Activated CD4-positive, alpha-beta T cell treated with anti-CD3 and anti-CD28 coated beads, Interleukin-2, amount 50 U/mL, for 16 hours (primary cell): ENCODE measurements at regions not wholly inside any gene's neighbourhood (a gene's known extent, or its start where the extent isn't known, plus 50 kb on each side); places are given as distances from the start of the nearest gene placed in this dataset.

Source experiments
- DNase-seq: peaks from one replicate; pipeline ENCODE4 v3.0.0-alpha.2; 2020

DNA sequence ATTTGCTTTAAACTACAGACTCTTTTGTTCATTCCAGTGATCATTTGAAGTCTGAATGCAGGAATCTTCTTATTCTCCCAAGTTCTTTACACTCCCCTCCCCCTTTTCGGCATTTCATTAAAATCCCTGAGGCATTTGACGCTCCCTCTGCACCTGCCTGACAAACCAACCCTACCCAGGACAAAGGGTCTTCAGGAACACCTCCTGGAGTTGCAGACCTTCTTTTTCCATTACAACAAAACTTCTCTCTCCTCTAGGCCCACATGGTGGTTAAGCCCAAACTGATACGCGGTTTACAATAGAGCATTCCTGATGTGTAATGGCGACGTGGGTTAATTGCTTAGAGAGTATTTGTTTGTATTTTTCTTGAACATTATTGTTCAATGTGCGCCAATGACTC is 367.4 kb downstream of the FBXO15 start:
- no peak for DNase-seq

DNA sequence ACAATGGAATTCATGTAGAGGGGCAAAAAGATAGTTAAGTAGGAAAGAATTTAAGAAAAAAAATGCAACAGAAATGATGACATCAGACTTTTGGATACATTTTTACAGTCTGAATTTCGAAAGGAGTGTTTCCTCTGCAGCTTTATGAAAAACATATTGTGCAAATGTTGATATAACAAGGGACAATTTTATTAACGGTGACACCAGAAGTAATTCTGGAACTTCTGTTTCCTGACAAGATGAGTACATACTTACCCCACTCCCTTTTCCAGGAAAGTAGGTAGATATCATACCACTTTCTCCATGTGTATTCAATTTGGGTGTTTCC is 369.6 kb downstream of the FBXO15 start:
- no peak for DNase-seq

DNA sequence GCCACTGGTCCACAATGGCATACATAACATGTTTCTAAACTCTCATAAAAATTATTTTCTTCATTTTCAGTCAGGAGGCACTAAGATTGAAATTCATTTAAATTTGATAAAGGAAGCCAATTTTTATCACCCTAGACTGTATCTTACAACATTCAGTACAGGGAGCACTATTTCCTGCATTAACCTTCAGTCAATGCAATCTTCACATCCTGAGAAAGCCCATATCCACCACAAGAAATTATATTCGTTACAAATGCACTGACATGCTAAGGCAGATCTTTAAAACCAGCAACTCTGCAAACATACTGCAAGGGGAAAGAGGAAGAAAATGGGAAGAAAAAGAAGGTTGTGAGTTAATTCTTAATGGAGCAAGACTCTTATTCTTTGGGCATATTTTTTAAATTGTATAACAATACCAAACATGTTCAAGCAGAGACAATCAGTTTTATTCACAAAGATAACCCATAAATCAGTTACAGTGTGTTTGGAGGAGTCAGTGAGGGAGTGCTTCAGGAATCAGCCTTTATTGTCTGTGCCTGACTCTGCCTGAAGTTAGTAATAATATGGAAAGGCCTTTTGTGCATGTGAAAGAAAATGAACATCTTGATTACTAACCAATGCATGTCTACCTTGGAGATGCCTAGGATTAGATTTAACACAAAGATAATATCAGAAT is 370.1 kb downstream of the FBXO15 start:
- no peak for DNase-seq

DNA sequence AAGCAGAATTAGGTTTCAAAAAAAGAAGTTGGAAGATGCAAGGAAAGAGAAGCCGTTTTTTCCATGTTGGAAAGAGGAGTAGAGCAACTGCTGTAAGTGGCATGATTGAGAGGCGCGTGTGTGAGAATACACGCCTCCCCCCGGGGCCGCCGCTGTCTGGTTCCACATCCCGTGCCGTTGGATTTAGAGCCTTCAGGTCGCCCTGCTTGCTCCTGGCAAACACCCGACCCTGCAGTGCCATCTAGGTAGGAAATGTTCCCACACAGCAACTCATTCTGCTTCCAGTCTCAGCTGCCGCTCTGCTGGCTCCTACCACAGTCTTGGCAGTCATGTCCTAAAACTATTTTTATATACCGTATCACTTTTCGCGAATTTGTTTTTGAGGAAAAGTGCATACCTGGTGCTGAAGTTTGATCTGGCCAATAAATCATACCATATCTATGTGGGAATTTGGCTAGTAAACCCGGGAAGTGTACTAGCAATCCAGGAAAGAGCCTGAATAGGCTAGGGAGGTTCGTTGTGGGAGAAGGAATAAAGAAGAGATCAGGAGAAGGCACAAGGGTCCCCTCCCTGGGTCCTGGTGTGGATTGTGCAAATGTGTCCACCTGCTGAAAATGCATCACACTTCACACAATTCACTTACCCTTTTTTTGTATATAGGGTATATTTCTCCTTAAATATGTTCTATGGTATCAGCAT is 372.7 kb downstream of the FBXO15 start:
- no peak for DNase-seq

- DNase-seq = no peak
These were observed 379.6 kb downstream of the FBXO15 start for GRCh38 chr18:73768043-73768442.

DNA sequence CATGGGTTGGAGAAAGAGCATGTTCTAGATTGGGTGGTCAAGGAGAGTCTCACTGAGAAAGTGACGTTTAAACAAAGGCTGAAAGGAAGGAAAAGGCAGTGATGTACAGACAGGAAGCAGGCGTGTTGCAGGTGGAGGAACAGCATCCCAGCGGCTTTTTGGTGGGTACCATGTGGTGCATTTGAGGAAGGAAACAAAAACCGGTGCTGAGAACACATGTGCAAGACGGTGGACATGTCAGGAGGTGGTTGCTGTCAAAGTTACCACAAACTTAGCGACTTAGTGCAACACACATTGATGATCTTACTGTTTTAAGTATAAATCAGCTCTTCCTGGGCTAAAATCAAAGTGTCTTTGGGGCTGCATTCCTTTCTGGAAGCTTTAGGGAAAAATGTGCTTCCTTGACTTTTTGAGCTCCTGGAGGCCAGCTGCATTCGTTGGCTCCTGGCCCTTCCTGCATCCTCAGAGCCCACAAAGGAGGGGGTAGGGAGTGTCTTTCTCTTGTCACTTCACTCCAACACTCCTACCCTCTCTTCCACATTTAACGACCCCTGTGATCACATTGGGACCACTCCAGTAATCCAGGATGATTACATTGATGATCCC is 380.6 kb downstream of the FBXO15 start:
- no peak for DNase-seq

- no peak for DNase-seq
These were observed 389.2 kb downstream of the FBXO15 start for GRCh38 chr18:73758446-73758845.

GRCh38 chr18:73756256-73757091 is 391.2 kb downstream of the FBXO15 start:
- no peak for DNase-seq

DNA sequence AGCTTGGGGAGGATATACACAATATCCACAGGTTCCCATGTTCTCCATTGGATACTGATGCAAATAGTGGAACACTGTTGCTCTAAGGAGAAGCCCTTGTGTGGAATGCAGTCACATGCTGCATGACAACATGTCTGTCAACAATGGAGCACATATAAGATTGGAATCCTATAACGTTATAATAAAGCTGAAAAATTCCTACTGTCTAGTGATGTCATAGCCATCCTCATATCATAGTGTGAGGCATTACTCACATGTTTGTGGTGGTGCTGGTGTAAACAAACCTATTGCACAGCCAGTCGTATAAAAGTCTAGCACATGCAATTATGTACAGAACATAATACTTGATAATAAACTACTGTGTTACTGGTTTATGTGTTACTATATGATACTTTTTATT is 394.7 kb downstream of the FBXO15 start:
- no peak for DNase-seq

GRCh38 chr18:73752546-73752945 is 395.1 kb downstream of the FBXO15 start:
- no peak for DNase-seq

DNA sequence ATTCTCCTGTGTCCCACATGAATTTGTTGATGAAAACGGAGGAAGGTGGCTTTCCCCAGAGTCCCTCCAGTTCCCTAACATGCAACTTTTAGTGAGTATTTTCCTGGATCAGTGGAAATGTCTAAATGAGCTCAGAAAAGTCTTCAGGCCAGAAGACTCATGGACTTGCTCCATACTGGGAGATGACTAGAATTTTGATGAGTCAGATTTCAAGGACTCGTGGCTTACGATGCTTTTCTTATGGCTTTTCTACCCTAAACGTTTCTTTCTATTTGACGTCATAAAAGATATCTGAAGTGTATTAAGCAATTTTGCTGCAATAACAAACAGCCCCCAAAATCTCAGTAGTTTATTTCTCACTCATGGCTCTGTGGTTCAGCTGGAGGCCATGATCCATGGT is 397.6 kb downstream of the FBXO15 start:
- no peak for DNase-seq

- DNase-seq = no peak
These were observed 398.3 kb downstream of the FBXO15 start for GRCh38 chr18:73749304-73749703.

DNA sequence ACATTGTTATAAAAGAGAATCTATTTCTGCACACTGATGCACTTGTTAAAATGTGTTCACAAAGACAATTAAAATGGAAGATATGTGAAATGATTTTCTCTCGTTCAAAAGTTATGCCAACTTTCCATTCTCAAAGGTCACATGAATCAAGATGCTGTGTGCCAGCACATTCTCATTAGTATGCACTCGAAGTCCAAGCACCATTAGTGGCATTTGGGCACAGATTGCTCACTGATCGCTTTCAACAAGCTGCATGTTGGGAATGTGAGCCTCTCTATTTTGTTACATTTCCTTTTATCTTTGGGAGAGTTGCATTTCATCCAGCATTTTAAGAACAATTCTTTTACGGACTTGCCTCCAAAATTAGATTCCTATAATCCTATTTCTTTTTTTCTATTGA is 398.9 kb downstream of the FBXO15 start:
- DNase-seq = no peak

GRCh38 chr18:73746101-73746500 is 401.5 kb downstream of the FBXO15 start:
- no peak for DNase-seq

DNA sequence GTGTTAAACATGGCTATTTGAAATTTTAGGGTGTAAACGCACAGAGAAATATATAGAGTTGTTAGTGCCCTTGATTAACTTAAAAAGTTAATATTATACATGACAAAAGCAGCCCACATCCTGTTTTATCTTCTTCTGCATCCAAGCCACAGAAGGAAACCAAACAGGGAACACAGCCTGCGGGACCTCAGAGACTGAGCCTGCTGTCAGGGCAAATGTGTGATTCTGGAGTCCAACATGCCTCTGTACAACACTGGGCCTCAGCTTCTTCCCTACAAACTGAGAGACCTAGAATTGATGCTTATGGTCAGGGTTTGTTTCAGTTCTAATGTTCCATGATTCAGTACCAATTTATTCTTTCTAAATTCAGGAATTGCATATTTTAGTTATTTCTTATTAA is 404.7 kb downstream of the FBXO15 start:
- no peak for DNase-seq

GRCh38 chr18:73741946-73742345 is 405.7 kb downstream of the FBXO15 start:
- no peak for DNase-seq

DNA sequence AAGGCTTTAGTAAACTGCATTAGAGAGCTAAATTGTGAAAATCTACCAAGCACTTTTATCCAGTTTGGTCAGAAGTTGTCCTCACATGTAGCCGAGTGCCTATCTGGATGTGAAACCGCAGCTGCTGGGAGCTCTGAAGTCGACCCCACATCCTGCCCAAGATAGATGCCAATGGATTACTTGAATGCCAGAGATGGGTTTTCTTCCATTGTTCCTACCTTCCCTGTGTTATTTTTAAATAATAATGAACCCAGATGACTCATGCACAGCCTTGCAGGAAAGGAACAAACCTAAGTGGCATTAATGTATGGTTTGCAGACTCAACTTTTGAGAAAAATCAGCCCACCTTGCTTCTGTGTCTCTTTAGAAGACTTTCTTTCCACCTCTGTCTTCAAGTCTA is 408.5 kb downstream of the FBXO15 start:
- DNase-seq = no peak

GRCh38 chr18:73737990-73738389 is 409.6 kb downstream of the FBXO15 start:
- DNase-seq = no peak

DNA sequence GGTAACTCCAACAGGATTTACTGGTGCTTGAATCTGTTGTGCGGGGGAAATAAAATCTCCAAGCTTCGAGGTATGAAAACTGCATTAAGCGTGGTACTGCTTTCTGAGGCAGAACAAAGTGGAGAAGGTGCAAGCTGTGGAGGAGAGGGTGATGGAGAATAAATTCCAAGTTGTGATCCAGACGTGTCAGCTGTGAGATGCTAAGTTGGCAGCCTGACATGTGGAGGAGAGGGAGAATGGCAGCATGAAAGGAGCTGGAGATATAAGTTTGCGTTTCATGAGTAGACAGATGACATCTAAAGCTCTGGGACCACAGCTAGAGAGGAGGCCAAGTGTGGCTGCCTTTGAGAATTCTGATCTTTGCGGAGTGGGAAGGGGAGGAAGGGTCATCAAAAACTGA is 411.8 kb downstream of the FBXO15 start:
- no peak for DNase-seq

DNA sequence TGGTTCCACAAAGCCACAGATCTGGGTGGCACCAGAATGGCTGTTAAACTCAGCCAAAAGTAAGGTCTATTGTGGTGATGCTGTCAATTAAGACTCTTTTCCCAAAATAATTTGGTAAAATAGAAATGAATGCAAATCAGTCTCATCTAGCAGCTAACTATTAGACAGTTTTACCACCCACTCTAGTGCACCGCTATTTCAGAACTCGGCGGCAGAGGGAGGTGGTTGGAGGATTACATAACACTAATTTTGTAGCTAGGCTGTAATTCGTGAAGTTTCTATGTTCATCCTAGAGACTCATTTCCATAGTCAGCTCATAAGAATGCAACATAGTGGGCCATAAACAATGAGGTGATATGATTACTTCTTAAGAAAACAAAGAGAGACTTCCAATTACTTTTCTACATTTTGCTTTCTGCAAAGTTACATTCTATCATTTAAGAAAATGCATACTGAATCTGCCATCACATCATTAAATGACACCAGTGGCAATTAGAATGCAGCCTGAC is 413.8 kb downstream of the FBXO15 start:
- no peak for DNase-seq

DNA sequence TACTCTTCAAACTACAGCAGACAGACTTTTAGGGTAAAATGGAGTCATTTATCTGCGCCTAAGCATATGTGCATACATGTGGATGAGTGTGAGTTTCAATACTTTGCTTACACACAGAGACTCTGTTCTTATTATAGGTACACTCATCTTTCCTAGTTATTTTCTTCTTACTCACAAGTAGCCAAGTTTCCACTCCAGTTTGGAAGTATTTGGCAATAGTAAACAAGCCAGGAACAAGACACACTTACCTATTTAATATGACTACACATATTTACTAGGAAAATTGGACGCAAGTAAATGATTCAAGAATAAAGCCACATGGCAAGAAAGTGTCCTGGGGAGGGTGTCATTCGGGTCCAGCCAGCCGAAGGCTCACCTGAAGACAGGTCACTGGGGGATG is 414.3 kb downstream of the FBXO15 start:
- no peak for DNase-seq

GRCh38 chr18:73728657-73729056 is 419.0 kb downstream of the FBXO15 start:
- no peak for DNase-seq

GRCh38 chr18:73724958-73725357 is 422.7 kb downstream of the FBXO15 start:
- DNase-seq = no peak

- DNase-seq = no peak
These were observed 428.0 kb downstream of the FBXO15 start for GRCh38 chr18:73719611-73720010.
